ENCODE measurements at regions not wholly inside any gene's neighbourhood (a gene's known extent, or its start where the extent isn't known, plus 50 kb on each side); places are given as distances from the start of the nearest gene placed in this dataset.
"Not testable (repeated sequence)": the region's sequence is repeated elsewhere in the genome, so short reads cannot be mapped to it uniquely, and the experiment has no call there.

GRCh38 chr12:131395971-131396573 lies 314.8 kb upstream of the SFSWAP start:
- no peak overlapping the region for H3K27ac ChIP-seq
- TF ChIP-seq CTCF (IDR thresholded peaks at IDR 0.05; ENCODE audit: low read depth, low read length) = no peak
- no peaks in the 10 kb centered on the region for H3K36me3 ChIP-seq
- no peak for DNase-seq
- no peak overlapping the region for H3K4me3 ChIP-seq (ENCODE audit: low read depth, low read length)
- H3K27me3 ChIP-seq (ENCODE audit: insufficient read depth, low read depth, severe bottlenecking) = no peaks in the 10 kb centered on the region
- H3K9me3 ChIP-seq (ENCODE audit: severe bottlenecking) = peaks cover 25% of the 10 kb centered on the region

- Histone ChIP-seq H3K4me3 (ENCODE audit: low read depth, low read length) (no peak overlapping the region), H3K9me3 (ENCODE audit: severe bottlenecking) (peaks cover 25% of the 10 kb centered on the region), H3K36me3 (no peaks in the 10 kb centered on the region), H3K27ac (no peak overlapping the region), H3K27me3 (ENCODE audit: insufficient read depth, low read depth, severe bottlenecking) (no peaks in the 10 kb centered on the region)
- no peak for TF ChIP-seq CTCF (IDR thresholded peaks at IDR 0.05; ENCODE audit: low read depth, low read length)
- no peak for DNase-seq
Observed at GRCh38 chr12:131397493-131398181, 313.3 kb upstream of the SFSWAP start.

- Histone ChIP-seq H3K27ac (no peak overlapping the region), H3K9me3 (ENCODE audit: severe bottlenecking) (peaks cover 25% of the 10 kb centered on the region), H3K36me3 (no peaks in the 10 kb centered on the region), H3K4me3 (ENCODE audit: low read depth, low read length) (no peak overlapping the region), H3K27me3 (ENCODE audit: insufficient read depth, low read depth, severe bottlenecking) (no peaks in the 10 kb centered on the region)
- TF ChIP-seq CTCF (IDR thresholded peaks at IDR 0.05; ENCODE audit: low read depth, low read length) = no peak
- DNase-seq = no peak
Observed at GRCh38 chr12:131399000-131399399, 311.9 kb upstream of the SFSWAP start.

GRCh38 chr12:131400668-131401294 lies 310.1 kb upstream of the SFSWAP start:
- not testable (repeated sequence) for H3K27me3 ChIP-seq (ENCODE audit: insufficient read depth, low read depth, severe bottlenecking); H3K36me3 ChIP-seq; H3K27ac ChIP-seq; H3K4me3 ChIP-seq (ENCODE audit: low read depth, low read length)
- H3K9me3 ChIP-seq (ENCODE audit: severe bottlenecking) = peaks cover 25% of the 10 kb centered on the region
- peak; percentile 86 for DNase-seq

DNA sequence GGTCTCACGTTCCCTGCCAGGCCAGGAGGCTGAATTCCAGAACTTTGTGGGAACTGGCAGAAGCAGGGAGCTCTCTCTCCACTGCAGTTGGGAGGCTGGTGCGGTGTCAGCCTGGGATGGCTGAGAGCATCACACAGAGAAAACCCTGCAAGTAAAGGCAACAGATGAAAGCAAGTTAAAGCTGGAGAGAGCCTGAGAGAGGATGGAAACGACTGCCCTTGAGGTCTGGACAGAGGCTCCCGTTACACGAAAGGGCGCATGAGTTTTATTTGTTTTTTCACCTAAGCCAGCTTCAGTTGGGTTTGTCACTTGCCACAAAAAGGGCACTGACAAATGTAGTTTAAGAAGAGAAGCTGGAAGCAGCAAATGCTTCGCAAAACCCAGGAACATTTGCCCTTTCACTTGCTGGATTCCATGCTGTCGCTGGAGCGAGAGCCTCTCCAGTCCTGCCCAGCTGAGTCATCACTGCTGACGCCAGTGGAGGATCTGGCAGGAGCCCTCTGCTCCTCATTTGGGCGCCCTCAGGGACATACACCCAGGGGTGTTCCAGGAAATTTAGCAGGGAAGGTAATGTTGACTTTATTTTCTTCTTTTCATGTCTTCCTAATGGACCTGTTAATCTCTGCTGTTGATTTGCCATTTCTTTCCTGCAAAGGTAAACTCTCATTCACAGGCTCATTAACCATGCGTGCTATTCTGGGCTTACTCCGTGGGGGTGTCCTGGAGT lies 308.8 kb upstream of the SFSWAP start:
- H3K4me3 ChIP-seq (ENCODE audit: low read depth, low read length); H3K27me3 ChIP-seq (ENCODE audit: insufficient read depth, low read depth, severe bottlenecking); DNase-seq; H3K27ac ChIP-seq; H3K36me3 ChIP-seq: not testable (repeated sequence)
- H3K9me3 ChIP-seq (ENCODE audit: severe bottlenecking) = peaks cover 15% of the 10 kb centered on the region

- no peak for DNase-seq
- Histone ChIP-seq H3K36me3 (no peaks in the 10 kb centered on the region), H3K9me3 (ENCODE audit: severe bottlenecking) (peaks cover 6% of the 10 kb centered on the region), H3K27me3 (ENCODE audit: insufficient read depth, low read depth, severe bottlenecking) (no peaks in the 10 kb centered on the region), H3K27ac (no peak overlapping the region), H3K4me3 (ENCODE audit: low read depth, low read length) (no peak overlapping the region)
- TF ChIP-seq CTCF (IDR thresholded peaks at IDR 0.05; ENCODE audit: low read depth, low read length) = no peak
Observed at GRCh38 chr12:131402781-131403396, 308.0 kb upstream of the SFSWAP start.
